NCI-H1092 (cell line): ENCODE measurements at regions not wholly inside any gene's neighbourhood (a gene's known extent, or its start where the extent isn't known, plus 50 kb on each side); places are given as distances from the start of the nearest gene placed in this dataset.

ENCODE experiments used
- DNase-seq: peaks from one replicate; lab custom pipeline; 2025; lab: John Stamatoyannopoulos, UW

- no peak for DNase-seq
Observed at GRCh38 chr13:31049083-31049482, 112.6 kb downstream of the HSPH1 start.

GRCh38 chr13:31048521-31048920, 113.2 kb downstream of the HSPH1 start:
- DNase-seq: no peak

GRCh38 chr13:31046711-31047279, 114.3 kb downstream of the TEX26 start:
- peak; percentile 87 for DNase-seq

GRCh38 chr13:31045286-31046081, 113.0 kb downstream of the TEX26 start:
- DNase-seq: no peak

- DNase-seq: peak; percentile 52
Observed at GRCh38 chr13:31044364-31045285, 112.2 kb downstream of the TEX26 start.

- DNase-seq: no peak
Observed at GRCh38 chr13:31043957-31044356, 111.5 kb downstream of the TEX26 start.

GRCh38 chr13:31042481-31043165, 110.2 kb downstream of the TEX26 start:
- DNase-seq: no peak

GRCh38 chr13:31042049-31042448, 109.6 kb downstream of the TEX26 start:
- no peak for DNase-seq

GRCh38 chr13:31038834-31039552, 106.5 kb downstream of the TEX26 start:
- no peak for DNase-seq

- no peak for DNase-seq
Observed at GRCh38 chr13:31037874-31038500, 105.5 kb downstream of the TEX26 start.

GRCh38 chr13:31036731-31037695, 104.6 kb downstream of the TEX26 start:
- no peak for DNase-seq

- DNase-seq: no peak
Observed at GRCh38 chr13:31035185-31035965, 102.9 kb downstream of the TEX26 start.

- DNase-seq: no peak
Observed at GRCh38 chr13:31032528-31033113, 100.2 kb downstream of the TEX26 start.

GRCh38 chr13:31031482-31031881, 99.0 kb downstream of the TEX26 start:
- DNase-seq: no peak

- DNase-seq: no peak
Observed at GRCh38 chr13:31029102-31029501, 96.6 kb downstream of the TEX26 start.

- DNase-seq: no peak
Observed at GRCh38 chr13:31027136-31027535, 94.7 kb downstream of the TEX26 start.
